ENCODE measurements at regions not wholly inside any gene's neighbourhood (a gene's known extent, or its start where the extent isn't known, plus 50 kb on each side); places are given as distances from the start of the nearest gene placed in this dataset.
"Not testable (repeated sequence)": the region's sequence is repeated elsewhere in the genome, so short reads cannot be mapped to it uniquely, and the experiment has no call there.

GRCh38 chr6:6923605-6924004, 184.2 kb upstream of the RREB1 start:
- DNase-seq, result no peak

GRCh38 chr6:6924708-6925107, 183.1 kb upstream of the RREB1 start:
- DNase-seq, result no peak

GRCh38 chr6:6925391-6926164, 182.2 kb upstream of the RREB1 start:
- DNase-seq, result no peak

GRCh38 chr6:6926856-6927255, 180.9 kb upstream of the RREB1 start:
- no peak for DNase-seq

GRCh38 chr6:6927521-6928361, 180.0 kb upstream of the RREB1 start:
- DNase-seq, result no peak

- DNase-seq, result no peak
Observed at GRCh38 chr6:6930223-6930880, 177.4 kb upstream of the RREB1 start.

- DNase-seq, result no peak
Observed at GRCh38 chr6:6931071-6932025, 176.4 kb upstream of the RREB1 start.

GRCh38 chr6:6932341-6932740, 175.4 kb upstream of the RREB1 start:
- DNase-seq, result no peak

- DNase-seq, result no peak
Observed at GRCh38 chr6:6932968-6933367, 174.8 kb upstream of the RREB1 start.

- DNase-seq, result no peak
Observed at GRCh38 chr6:6940031-6941025, 167.4 kb upstream of the RREB1 start.

- DNase-seq, result no peak
Observed at GRCh38 chr6:6941201-6941600, 166.6 kb upstream of the RREB1 start.

GRCh38 chr6:6942091-6942490, 165.7 kb upstream of the RREB1 start:
- DNase-seq, result no peak

GRCh38 chr6:6942831-6943230, 164.9 kb upstream of the RREB1 start:
- DNase-seq, result no peak

- no peak for DNase-seq
Observed at GRCh38 chr6:6943421-6943820, 164.3 kb upstream of the RREB1 start.

- no peak for DNase-seq
Observed at GRCh38 chr6:6946206-6947155, 161.3 kb upstream of the RREB1 start.

GRCh38 chr6:6950373-6951145, 157.2 kb upstream of the RREB1 start:
- no peak for DNase-seq

GRCh38 chr6:6951355-6951754, 156.4 kb upstream of the RREB1 start:
- DNase-seq, result no peak

GRCh38 chr6:6952484-6952883, 155.3 kb upstream of the RREB1 start:
- no peak for DNase-seq

GRCh38 chr6:6952927-6953326, 154.8 kb upstream of the RREB1 start:
- DNase-seq, result not testable (repeated sequence)

Data from stimulated activated CD4-positive, alpha-beta T cell treated with anti-CD3 and anti-CD28 coated beads, Interleukin-2, amount 100 ng/mL, for 24 hours (primary cell).